HCT116 (cell line): ENCODE measurements at regions not wholly inside any gene's neighbourhood (a gene's known extent, or its start where the extent isn't known, plus 50 kb on each side); places are given as distances from the start of the nearest gene placed in this dataset.

ENCODE experiments used
- ATAC-seq: fragments of 200-7000 bp; cut with Tn5 transposase; 2 replicates; pipeline ENCODE4 v1.9.1; 2020; ENCODE audit warnings: mild to moderate bottlenecking, moderate library complexity
- BruUV-seq: library from RNA; stranded (reverse); fragments of 400-500 nt; replicated peaks from 2 replicates; lab custom pipeline; 2021; lab: Mats Ljungman, UMichigan
- CTCF ChIA-PET: fragments of 300-600 bp; sonication (Branson Sonifier 250); formaldehyde crosslinking; loops from one replicate; lab custom pipeline; 2021; ENCODE audit warnings: antibody characterized with exemption; lab: Charles Lee
- POLR2A ChIA-PET: fragments of 300-600, 350-600 bp; sonication (Branson Sonifier 250); formaldehyde crosslinking; loops from one replicate; lab custom pipeline; 2021; ENCODE audit warnings: antibody characterized with exemption; lab: Charles Lee
- RAD21 ChIA-PET, 2 experiments: fragments of 300-600 bp; sonication (Branson Sonifier 250); formaldehyde crosslinking; loops; one replicate each; lab custom pipeline; 2023; ENCODE audit warnings: low total read pairs in 2 of 2; ENCODE audit not compliant: uncharacterized antibody in 2 of 2, unreplicated experiment in 2 of 2, low non-redundant PET in 1 of 2; lab: Charles Lee
- DNase-seq: peaks from one replicate; pipeline ENCODE4 v3.0.0-alpha.2; 2010; ENCODE audit warnings: low read depth, low spot score
- H2AFZ ChIP-seq: fragments of 200-600 bp; shearing (Covaris generic), sonication (generic); 2 replicates; pipeline ENCODE4 v1.6.1; 2017; ENCODE audit warnings: low read depth, mixed run types, mixed read lengths, antibody characterized with exemption, low read length; ENCODE audit not compliant: poor library complexity, severe bottlenecking
- H3K27ac ChIP-seq: 2 replicates; pipeline ENCODE4 v1.5.1; 2012; ENCODE audit warnings: low read depth, low read length
- H3K27me3 ChIP-seq: fragments of 200-600 bp; sonication (generic); 2 replicates; pipeline ENCODE4 v1.6.1; 2016; ENCODE audit warnings: mixed run types, low read length, mixed read lengths; ENCODE audit not compliant: insufficient read depth
- H3K36me3 ChIP-seq, 2 experiments: fragments of 200-500 bp in 1 of 2; fragments of 200-600 bp in 1 of 2; sonication (Bioruptor generic) in 1 of 2; sonication (generic) in 1 of 2; 2 replicates each; pipeline versions ENCODE4 v1.5.1 to v1.6.1; 2014 to 2016; ENCODE audit warnings: low read length in 2 of 2, inconsistent platforms in 1 of 2, mixed read lengths in 1 of 2, mixed run types in 1 of 2; ENCODE audit not compliant: insufficient read depth in 2 of 2, control insufficient read depth in 1 of 2
- H3K4me1 ChIP-seq, 2 experiments: fragments of 200-600 bp in 1 of 2; sonication (generic) in 1 of 2; 2 replicates each; pipeline versions ENCODE4 v1.5.1 to v1.6.1; 2012 to 2017; ENCODE audit warnings: low read length in 2 of 2, inconsistent platforms in 1 of 2, mild to moderate bottlenecking in 1 of 2, mixed read lengths in 1 of 2, mixed run types in 1 of 2, moderate library complexity in 1 of 2; ENCODE audit not compliant: insufficient read depth in 2 of 2, control insufficient read depth in 1 of 2
- H3K4me2 ChIP-seq: fragments of 200-600 bp; sonication (generic); 2 replicates; pipeline ENCODE4 v1.6.1; 2017; ENCODE audit warnings: mixed run types, low read length, mixed read lengths
- H3K4me3 ChIP-seq, 2 experiments: fragments of 200-600 bp in 1 of 2; sonication (generic) in 1 of 2; replicated peaks in 1 of 2; 2 replicates each; pipeline ENCODE4 v1.5.1; 2011 to 2016; ENCODE audit warnings: low read length in 2 of 2, control low read depth in 1 of 2, low read depth in 1 of 2, mild to moderate bottlenecking in 1 of 2, mixed read lengths in 1 of 2, mixed run types in 1 of 2
- H3K79me2 ChIP-seq: fragments of 200-600 bp; sonication (generic); 2 replicates; pipeline ENCODE4 v1.6.1; 2017; ENCODE audit warnings: mild to moderate bottlenecking, mixed run types, low read length, moderate library complexity, mixed read lengths; ENCODE audit not compliant: insufficient read depth
- H3K9ac ChIP-seq: fragments of 200-600 bp; sonication (generic); 2 replicates; pipeline ENCODE4 v1.6.1; 2016; ENCODE audit warnings: low read length, mixed read lengths
- H3K9me2 ChIP-seq: fragments of 200-600 bp; sonication (generic), shearing (Covaris generic); 2 replicates; pipeline ENCODE4 v1.6.1; 2017; ENCODE audit warnings: mixed run types, mild to moderate bottlenecking, moderate library complexity; ENCODE audit not compliant: insufficient read depth
- H3K9me3 ChIP-seq, 2 experiments: fragments of 200-500 bp in 1 of 2; fragments of 200-600 bp in 1 of 2; sonication (Bioruptor generic) in 1 of 2; sonication (generic) in 1 of 2; 2 replicates each; pipeline ENCODE4 v1.6.1; 2014 to 2017; ENCODE audit warnings: low read length in 2 of 2, mixed read lengths in 2 of 2, inconsistent platforms in 1 of 2, low read depth in 1 of 2, mild to moderate bottlenecking in 1 of 2, mixed run types in 1 of 2, moderate library complexity in 1 of 2; ENCODE audit not compliant: control insufficient read depth in 1 of 2, insufficient read depth in 1 of 2
- H4K20me1 ChIP-seq: fragments of 200-600 bp; sonication (generic), shearing (Covaris generic); 2 replicates; pipeline ENCODE4 v1.6.1; 2017; ENCODE audit warnings: mixed run types, mild to moderate bottlenecking, moderate library complexity; ENCODE audit not compliant: insufficient read depth
- ATF3 ChIP-seq: IDR thresholded peaks from 2 replicates; pipeline ENCODE4 v1.6.1; 2012
- CBX3 ChIP-seq: IDR thresholded peaks from 2 replicates; pipeline ENCODE4 v1.6.1; 2012; ENCODE audit warnings: low read depth
- CEBPB ChIP-seq: IDR thresholded peaks from 2 replicates; pipeline ENCODE4 v1.6.1; 2012; ENCODE audit warnings: low read depth
- CTCF ChIP-seq, 3 experiments: fragments of 200-600 bp in 1 of 3; sonication (generic) in 1 of 3; IDR thresholded peaks in 2 of 3; conservative IDR thresholded peaks in 1 of 3; 2 replicates each; pipeline ENCODE4 v1.5.1; 2012 to 2017; ENCODE audit warnings: low read depth in 2 of 3, low read length in 2 of 3, antibody characterized with exemption in 1 of 3, borderline replicate concordance in 1 of 3, control low read depth in 1 of 3, mild to moderate bottlenecking in 1 of 3, mixed read lengths in 1 of 3, mixed run types in 1 of 3, moderate library complexity in 1 of 3; ENCODE audit not compliant: insufficient read depth in 1 of 3
- EGR1 ChIP-seq: IDR thresholded peaks from 2 replicates; pipeline ENCODE4 v1.6.1; 2012; ENCODE audit warnings: low read depth
- ELF1 ChIP-seq: IDR thresholded peaks from 2 replicates; pipeline ENCODE4 v1.6.1; 2012; ENCODE audit warnings: low read depth, borderline replicate concordance
- EZH2 ChIP-seq: fragments of 200-600 bp; sonication (generic); IDR thresholded peaks from 2 replicates; pipeline ENCODE4 v1.6.1; 2017; ENCODE audit warnings: antibody characterized with exemption, mixed run types
- FOSL1 ChIP-seq: IDR thresholded peaks from 2 replicates; pipeline ENCODE4 v1.6.1; 2012; ENCODE audit warnings: low read depth
- JUND ChIP-seq: IDR thresholded peaks from 2 replicates; pipeline ENCODE4 v1.6.1; 2012
- MAX ChIP-seq: IDR thresholded peaks from 2 replicates; pipeline ENCODE4 v1.6.1; 2012
- POLR2A ChIP-seq: IDR thresholded peaks from 2 replicates; pipeline ENCODE4 v1.7.0; 2011; ENCODE audit warnings: borderline replicate concordance; ENCODE audit not compliant: insufficient read depth, insufficient read length; ENCODE audit errors: extremely low read depth
- POLR2AphosphoS5 ChIP-seq: IDR thresholded peaks from 2 replicates; pipeline ENCODE4 v1.6.1; 2011; ENCODE audit warnings: mild to moderate bottlenecking, low read depth, low read length, moderate library complexity
- RAD21 ChIP-seq: IDR thresholded peaks from 2 replicates; pipeline ENCODE4 v1.6.1; 2012; ENCODE audit warnings: low read depth, mild to moderate bottlenecking
- SIN3A ChIP-seq: IDR thresholded peaks from 2 replicates; pipeline ENCODE4 v1.6.1; 2012; ENCODE audit warnings: low read depth
- SRF ChIP-seq: IDR thresholded peaks from 2 replicates; pipeline ENCODE4 v1.6.1; 2012; ENCODE audit warnings: low read depth
- TCF7L2 ChIP-seq: IDR thresholded peaks from 2 replicates; pipeline ENCODE4 v1.7.0; 2011; ENCODE audit warnings: borderline replicate concordance, inconsistent platforms; ENCODE audit not compliant: insufficient read depth, insufficient read length; ENCODE audit errors: extremely low read depth
- YY1 ChIP-seq: IDR thresholded peaks from 2 replicates; pipeline ENCODE4 v1.6.1; 2011; ENCODE audit warnings: low read length, low read depth, moderate library complexity, mild to moderate bottlenecking; ENCODE audit not compliant: insufficient replicate concordance; ENCODE audit errors: extremely low read depth
- ZBTB33 ChIP-seq: IDR thresholded peaks from 2 replicates; pipeline ENCODE4 v1.6.1; 2011; ENCODE audit warnings: mild to moderate bottlenecking, low read length, moderate library complexity; ENCODE audit not compliant: insufficient replicate concordance; ENCODE audit errors: extremely low read depth
- ZFX ChIP-seq: fragments of 450-650 bp; IDR thresholded peaks from 2 replicates; pipeline ENCODE4 v1.6.1; 2017
- ZNF274 ChIP-seq: fragments of 200-500 bp; sonication (Bioruptor generic); IDR thresholded peaks from 2 replicates; pipeline ENCODE4 v1.6.1; 2014; ENCODE audit warnings: mild to moderate bottlenecking, low read depth, low read length, inconsistent platforms
- intact Hi-C: fragments of 100-400 bp; cut with micrococcal nuclease; formaldehyde crosslinking; loops from 2 replicates; pipeline ENCODE4 v1.10.0; 2022

- no peaks in the 10 kb centered on the region for H3K79me2 ChIP-seq
- no peak overlapping the region for H2AFZ ChIP-seq
- no peak overlapping the region for H3K4me2 ChIP-seq
- no peak for TF ChIP-seq ZFX
- TF ChIP-seq ZNF274: no peak
- no peak for TF ChIP-seq JUND
- TF ChIP-seq ATF3: no peak
- TF ChIP-seq RAD21: no peak
- no peak for TF ChIP-seq SRF
- no peak for TF ChIP-seq EZH2
- no peak for TF ChIP-seq MAX
- no peak for TF ChIP-seq YY1
- TF ChIP-seq CEBPB: no peak
- no peak for TF ChIP-seq ZBTB33
- TF ChIP-seq CTCF (IDR thresholded peaks at IDR 0.05 in 2 of 3, conservative IDR thresholded peaks at IDR 0.05 in 1 of 3; ENCODE audit: borderline replicate concordance in 1 of 3, insufficient read depth in 1 of 3, low read depth in 2 of 3, low read length in 2 of 3): no peak
- TF ChIP-seq POLR2A: no peak
- no peak for TF ChIP-seq ELF1
- no peak for TF ChIP-seq EGR1
- no peak for TF ChIP-seq POLR2AphosphoS5
- no peak for TF ChIP-seq CBX3
- TF ChIP-seq TCF7L2: no peak
- no peak for TF ChIP-seq SIN3A
- no peak for TF ChIP-seq FOSL1
- DNase-seq: no peak
- ATAC-seq: no peak
- H3K36me3 ChIP-seq: no peaks in the 10 kb centered on the region
- ChIA-PET CTCF (no interaction called here), POLR2A (no interaction called here), RAD21 (no interaction called here)
- H3K9ac ChIP-seq: no peak overlapping the region
- no TSS peak for BruUV-seq
- no peak overlapping the region for H3K27ac ChIP-seq
- no peaks in the 10 kb centered on the region for H3K27me3 ChIP-seq
- intact Hi-C loops: no loop called here
- no peaks in the 10 kb centered on the region for H3K9me2 ChIP-seq
- H3K9me3 ChIP-seq: no peaks in the 10 kb centered on the region
- no peaks in the 10 kb centered on the region for H4K20me1 ChIP-seq
- no peaks in the 10 kb centered on the region for H3K4me1 ChIP-seq
- H3K4me3 ChIP-seq: no peak overlapping the region
Measured at GRCh38 chr5:101608322-101608721, 687.8 kb downstream of the SLCO4C1 start.
